HG03460 (cell line): ENCODE measurements at regions not wholly inside any gene's neighbourhood (a gene's known extent, or its start where the extent isn't known, plus 50 kb on each side); places are given as distances from the start of the nearest gene placed in this dataset.

Experiments used
- ATAC-seq: cut with Tn5 transposase; IDR thresholded peaks from one replicate; pipeline ENCODE4 v1.9.1; 2021; ENCODE audit not compliant: unreplicated experiment

- ATAC-seq: no peak
These were observed 907.9 kb upstream of the CELF4 start for GRCh38 chr18:38473535-38473934.

GRCh38 chr18:38470421-38470820 lies 904.8 kb upstream of the CELF4 start:
- no peak for ATAC-seq

- no peak for ATAC-seq
These were observed 900.8 kb upstream of the CELF4 start for GRCh38 chr18:38466426-38466825.

GRCh38 chr18:38464024-38464423 lies 898.4 kb upstream of the CELF4 start:
- no peak for ATAC-seq

GRCh38 chr18:38460657-38461056 lies 895.1 kb upstream of the CELF4 start:
- ATAC-seq: no peak

GRCh38 chr18:38459131-38459994 lies 893.8 kb upstream of the CELF4 start:
- no peak for ATAC-seq

- ATAC-seq: no peak
These were observed 893.1 kb upstream of the CELF4 start for GRCh38 chr18:38458698-38459097.

- no peak for ATAC-seq
These were observed 890.7 kb upstream of the CELF4 start for GRCh38 chr18:38456253-38456652.

GRCh38 chr18:38454764-38455469 lies 889.3 kb upstream of the CELF4 start:
- no peak for ATAC-seq

GRCh38 chr18:38453880-38454279 lies 888.3 kb upstream of the CELF4 start:
- no peak for ATAC-seq

- no peak for ATAC-seq
These were observed 885.3 kb upstream of the CELF4 start for GRCh38 chr18:38450876-38451275.

GRCh38 chr18:38445804-38446145 lies 880.2 kb upstream of the CELF4 start:
- ATAC-seq: no peak

- no peak for ATAC-seq
These were observed 879.6 kb upstream of the CELF4 start for GRCh38 chr18:38444971-38445803.

GRCh38 chr18:38427736-38428135 lies 862.1 kb upstream of the CELF4 start:
- no peak for ATAC-seq

GRCh38 chr18:38427234-38427633 lies 861.6 kb upstream of the CELF4 start:
- ATAC-seq: no peak

- ATAC-seq: no peak
These were observed 856.4 kb upstream of the CELF4 start for GRCh38 chr18:38421872-38422615.

- ATAC-seq: no peak
These were observed 855.4 kb upstream of the CELF4 start for GRCh38 chr18:38421021-38421420.

GRCh38 chr18:38420611-38421010 lies 855.0 kb upstream of the CELF4 start:
- no peak for ATAC-seq

- no peak for ATAC-seq
These were observed 850.2 kb upstream of the CELF4 start for GRCh38 chr18:38415811-38416210.

- ATAC-seq: no peak
These were observed 847.6 kb upstream of the CELF4 start for GRCh38 chr18:38413193-38413592.

- ATAC-seq: no peak
These were observed 841.0 kb upstream of the CELF4 start for GRCh38 chr18:38406607-38407006.
